BE2C (cell line): ENCODE measurements at regions not wholly inside any gene's neighbourhood (a gene's known extent, or its start where the extent isn't known, plus 50 kb on each side); places are given as distances from the start of the nearest gene placed in this dataset.
"Not testable (repeated sequence)": the region's sequence is repeated elsewhere in the genome, so short reads cannot be mapped to it uniquely, and the experiment has no call there.

Experiments used
- DNase-seq: peaks from one replicate; pipeline ENCODE4 v3.0.0-alpha.2; 2020
- H3K27me3 ChIP-seq: fragments of 250-450 bp; sonication (Bioruptor Pico); 2 replicates; pipeline ENCODE4 v1.5.1; 2020; ENCODE audit warnings: mild to moderate bottlenecking
- H3K36me3 ChIP-seq: fragments of 250-450 bp; sonication (Bioruptor Pico); 2 replicates; pipeline ENCODE4 v1.5.1; 2020; ENCODE audit warnings: mild to moderate bottlenecking
- H3K4me1 ChIP-seq: fragments of 250-450 bp; sonication (Bioruptor Pico); 2 replicates; pipeline ENCODE4 v1.5.1; 2020
- H3K4me3 ChIP-seq: 2 replicates; pipeline ENCODE4 v1.5.1; 2011; ENCODE audit warnings: low read depth, low read length
- H3K9me3 ChIP-seq: fragments of 250-450 bp; sonication (Bioruptor Pico); 2 replicates; pipeline ENCODE4 v1.5.1; 2020
- CTCF ChIP-seq: IDR thresholded peaks from 2 replicates; pipeline ENCODE4 v1.5.1; 2012; ENCODE audit warnings: mild to moderate bottlenecking, low read depth, low read length

- no peaks in the 10 kb centered on the region for H3K36me3 ChIP-seq
- TF ChIP-seq CTCF: no peak
- H3K4me3 ChIP-seq: no peak overlapping the region
- H3K27me3 ChIP-seq: no peaks in the 10 kb centered on the region
- no peak for DNase-seq
- H3K4me1 ChIP-seq: no peaks in the 10 kb centered on the region
- H3K9me3 ChIP-seq: no peaks in the 10 kb centered on the region
These were observed 345.3 kb downstream of the TFAP2B start for GRCh38 chr6:51163843-51164529.

- Histone ChIP-seq H3K36me3 (no peaks in the 10 kb centered on the region), H3K4me3 (no peak overlapping the region)
These were observed 348.2 kb downstream of the TFAP2B start for GRCh38 chr6:51166914-51167313.

GRCh38 chr6:51167468-51167867 lies 348.8 kb downstream of the TFAP2B start:
- Histone ChIP-seq H3K36me3 (no peaks in the 10 kb centered on the region), H3K9me3 (no peaks in the 10 kb centered on the region; the same call in 1 of the 2 replicates), H3K27me3 (no peaks in the 10 kb centered on the region), H3K4me1 (no peaks in the 10 kb centered on the region), H3K4me3 (no peak overlapping the region)
- no peak for DNase-seq
- TF ChIP-seq CTCF: no peak

More at GRCh38 chr6:51166914-51167313, 348.2 kb downstream of the TFAP2B start:
- no peak for TF ChIP-seq CTCF
- Histone ChIP-seq H3K9me3 (no peaks in the 10 kb centered on the region; the same call in 1 of the 2 replicates), H3K27me3 (no peaks in the 10 kb centered on the region), H3K4me1 (no peaks in the 10 kb centered on the region)
- no peak for DNase-seq

GRCh38 chr6:51182827-51183226 lies 364.2 kb downstream of the TFAP2B start:
- Histone ChIP-seq H3K27me3 (no peaks in the 10 kb centered on the region), H3K9me3 (no peaks in the 10 kb centered on the region), H3K4me3 (no peak overlapping the region), H3K36me3 (no peaks in the 10 kb centered on the region), H3K4me1 (no peaks in the 10 kb centered on the region)
- 0 out of 2 replicates have a peak, but pooled peaks have one; percentile 4 for TF ChIP-seq CTCF
- DNase-seq: no peak

GRCh38 chr6:51184046-51184445 lies 365.4 kb downstream of the TFAP2B start:
- TF ChIP-seq CTCF: no peak
- Histone ChIP-seq H3K36me3 (no peaks in the 10 kb centered on the region), H3K9me3 (no peaks in the 10 kb centered on the region), H3K4me1 (no peaks in the 10 kb centered on the region), H3K27me3 (no peaks in the 10 kb centered on the region), H3K4me3 (no peak overlapping the region)
- no peak for DNase-seq

GRCh38 chr6:51193163-51193562 lies 374.5 kb downstream of the TFAP2B start:
- not testable (repeated sequence) for H3K36me3 ChIP-seq, H3K27me3 ChIP-seq, H3K4me3 ChIP-seq, H3K9me3 ChIP-seq, DNase-seq, H3K4me1 ChIP-seq

GRCh38 chr6:51199105-51199552 lies 380.5 kb downstream of the TFAP2B start:
- DNase-seq: no peak
- no peaks in the 10 kb centered on the region for H3K27me3 ChIP-seq
- no peaks in the 10 kb centered on the region for H3K9me3 ChIP-seq
- H3K4me3 ChIP-seq: no peak overlapping the region
- TF ChIP-seq CTCF: no peak
- no peaks in the 10 kb centered on the region for H3K36me3 ChIP-seq
- 0 out of 2 replicates have a peak, but pooled peaks cover 4% of the 10 kb centered on the region for H3K4me1 ChIP-seq
